DMS 273 (cell line): ENCODE measurements at regions not wholly inside any gene's neighbourhood (a gene's known extent, or its start where the extent isn't known, plus 50 kb on each side); places are given as distances from the start of the nearest gene placed in this dataset.

ENCODE experiments used
- DNase-seq: peaks from one replicate; lab custom pipeline; 2025; ENCODE audit not compliant: unreplicated experiment; lab: John Stamatoyannopoulos, UW

DNA sequence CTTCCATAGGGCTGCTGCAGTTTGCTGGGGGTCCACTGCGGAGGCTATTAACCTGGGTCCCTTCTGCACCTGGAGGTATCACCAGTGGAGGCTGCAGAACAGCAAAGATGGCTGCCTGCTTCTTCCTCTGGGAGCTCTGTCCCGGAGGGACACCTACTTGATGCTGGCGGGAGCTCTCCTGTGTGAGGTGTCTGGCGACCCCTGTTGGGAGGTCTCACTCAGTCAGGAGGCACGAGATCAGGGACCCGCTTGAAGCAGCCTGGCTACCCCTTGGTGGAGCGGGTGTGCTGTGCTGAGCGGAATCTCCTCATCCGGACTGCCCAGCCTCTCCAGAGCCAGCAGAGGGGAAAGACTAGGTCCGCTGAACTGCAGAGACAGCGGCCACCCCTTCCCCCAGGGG is 56.0 kb upstream of the CTXND1 start:
- peak; percentile 1 for DNase-seq

DNA sequence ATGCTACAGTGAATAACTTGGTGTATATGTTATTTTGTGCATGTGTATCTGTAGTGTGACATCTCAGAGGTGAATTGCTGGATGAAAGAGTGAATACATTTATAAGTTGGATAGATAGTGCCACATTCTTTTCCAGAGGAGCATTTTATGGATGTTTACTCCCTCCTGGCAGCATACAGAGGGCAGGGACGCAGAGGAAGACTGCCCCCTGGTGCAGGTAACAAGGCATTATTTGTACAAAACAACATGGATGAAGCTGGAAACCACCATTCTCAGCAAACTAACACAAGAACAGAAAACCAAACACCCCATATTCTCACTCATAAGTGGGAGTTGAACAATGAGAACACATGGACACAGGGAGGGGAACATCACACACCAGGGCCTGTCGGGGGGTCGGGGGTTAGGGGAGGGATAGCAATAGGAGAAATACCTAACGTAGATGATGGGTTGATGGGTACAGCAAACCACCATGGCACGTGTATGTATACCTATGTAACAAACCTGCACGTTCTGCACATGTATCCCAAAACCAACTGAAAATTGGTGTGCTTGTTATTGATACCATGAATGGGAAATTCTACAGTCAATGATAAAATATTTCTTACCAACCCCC is 57.9 kb upstream of the CTXND1 start:
- peak; percentile 40 for DNase-seq

DNA sequence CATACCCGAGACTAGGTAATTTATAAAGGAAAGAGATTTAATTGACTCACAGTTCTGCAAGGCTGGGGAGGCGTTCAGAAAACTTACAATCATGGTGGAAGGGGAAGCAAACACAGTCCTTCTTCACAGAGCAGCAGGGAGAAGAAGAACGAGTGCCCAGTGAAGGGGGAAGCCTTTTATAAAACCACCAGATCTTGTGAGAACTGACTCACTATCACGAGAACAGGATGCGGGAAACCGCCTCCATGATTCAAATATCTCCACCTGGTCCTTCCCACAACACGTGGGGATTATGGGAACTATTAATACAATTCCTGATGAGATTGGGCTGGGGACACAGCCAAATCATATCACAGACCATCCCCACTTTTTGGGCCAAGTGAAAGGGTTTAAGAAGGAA is 58.8 kb upstream of the CTXND1 start:
- DNase-seq, result no peak

DNA sequence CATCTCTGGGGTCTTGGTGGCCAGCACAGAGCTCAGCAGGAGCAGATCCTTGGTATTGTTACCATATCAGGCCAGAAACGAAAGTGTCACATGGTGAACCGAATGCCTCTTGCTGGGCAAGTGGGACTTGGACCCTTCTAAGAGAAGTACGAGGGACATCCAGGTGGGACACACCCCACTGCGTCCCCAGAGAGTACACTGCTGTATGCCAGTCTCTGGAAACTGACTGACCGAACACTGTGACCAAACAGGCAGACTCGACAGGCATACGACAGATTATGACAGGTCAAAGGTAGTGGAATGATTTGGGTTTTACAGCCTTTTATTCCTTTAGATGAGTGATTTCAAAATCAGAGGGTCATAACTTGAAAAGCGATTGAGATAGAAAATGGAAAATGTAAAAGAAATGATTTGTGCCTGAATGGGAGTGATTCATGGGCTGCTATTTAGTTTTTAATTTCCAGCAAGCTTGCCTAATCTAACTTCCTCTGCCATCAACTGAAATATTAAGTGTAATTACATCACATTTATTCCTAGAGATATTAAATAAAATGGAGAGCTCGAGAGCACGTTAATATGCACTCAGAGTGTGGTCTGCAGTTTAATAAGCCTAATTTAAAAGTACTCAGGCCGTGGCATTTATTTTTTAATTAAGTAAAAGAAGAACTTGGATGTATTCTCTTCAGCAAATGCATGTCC is 63.4 kb upstream of the CTXND1 start:
- no peak for DNase-seq

GRCh38 chr15:80317389-80318182 is 65.6 kb upstream of the CTXND1 start:
- DNase-seq, result no peak

- no peak for DNase-seq
Measured at GRCh38 chr15:80321853-80322252, 69.8 kb upstream of the CTXND1 start.

- peak; percentile 6 for DNase-seq
Measured at GRCh38 chr15:80323285-80323684, 71.3 kb upstream of the CTXND1 start.

DNA sequence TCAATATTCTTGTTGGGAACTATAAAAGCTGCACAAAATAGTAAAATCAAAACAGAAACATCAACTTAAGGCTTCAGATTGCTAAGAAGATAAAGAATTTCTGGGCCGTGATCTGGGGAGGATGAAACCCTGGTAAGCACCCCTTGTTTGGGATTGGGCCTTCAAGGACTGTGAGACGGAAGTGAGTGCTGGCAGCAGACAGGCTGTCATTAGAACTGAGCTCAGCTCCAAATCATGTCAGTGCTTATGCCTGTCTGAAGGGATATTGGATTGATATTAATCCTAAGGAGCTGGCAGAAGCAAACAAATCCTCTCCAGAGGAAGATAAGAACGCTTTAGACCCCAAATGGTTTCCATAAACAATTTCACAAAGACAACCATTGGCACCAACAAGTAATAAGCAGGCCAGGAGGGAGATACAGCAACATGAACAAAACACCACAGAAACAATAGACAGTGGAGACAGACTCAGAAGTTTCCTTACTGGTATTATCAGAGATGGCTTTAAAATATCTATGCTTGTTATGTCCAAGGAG is 72.6 kb upstream of the CTXND1 start:
- DNase-seq, result no peak

DNA sequence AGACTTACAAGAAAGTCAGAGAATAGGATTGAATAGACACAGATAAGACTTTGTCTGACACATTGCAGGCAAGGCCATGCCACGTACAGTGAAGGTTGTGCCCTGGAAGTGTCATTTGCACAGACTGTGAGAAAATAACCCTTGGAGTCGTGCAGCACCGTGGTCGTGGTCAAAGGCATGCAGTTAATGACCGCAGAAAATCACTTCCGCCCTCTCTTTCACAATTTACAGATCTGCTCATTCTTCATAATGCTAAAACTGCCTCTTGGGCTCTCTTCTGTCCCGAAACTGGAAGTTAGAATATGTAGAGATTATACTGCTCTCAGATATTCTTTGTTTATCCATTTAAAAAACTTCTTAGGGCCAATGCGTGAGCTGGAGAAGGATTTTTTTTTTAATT is 73.2 kb upstream of the CTXND1 start:
- no peak for DNase-seq

DNA sequence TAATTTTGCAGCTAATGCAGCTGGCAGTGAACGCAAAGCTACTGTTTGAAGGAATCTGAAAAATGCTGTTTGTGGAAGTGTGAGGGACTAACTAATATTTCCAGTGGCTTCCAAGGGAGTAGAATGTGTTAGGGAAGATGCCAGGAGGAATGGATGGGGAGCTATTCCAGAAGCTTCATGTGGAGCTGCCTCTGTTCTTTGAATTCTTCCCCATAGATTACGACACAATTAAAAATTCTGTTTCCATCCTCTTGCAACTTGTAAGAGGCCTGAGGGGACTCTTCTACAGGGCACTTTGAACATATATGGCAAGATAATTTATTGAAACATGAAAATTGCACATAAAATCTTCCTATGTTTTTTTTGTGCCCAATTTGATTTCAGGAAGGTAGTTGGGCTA is 74.3 kb upstream of the CTXND1 start:
- DNase-seq, result no peak

DNA sequence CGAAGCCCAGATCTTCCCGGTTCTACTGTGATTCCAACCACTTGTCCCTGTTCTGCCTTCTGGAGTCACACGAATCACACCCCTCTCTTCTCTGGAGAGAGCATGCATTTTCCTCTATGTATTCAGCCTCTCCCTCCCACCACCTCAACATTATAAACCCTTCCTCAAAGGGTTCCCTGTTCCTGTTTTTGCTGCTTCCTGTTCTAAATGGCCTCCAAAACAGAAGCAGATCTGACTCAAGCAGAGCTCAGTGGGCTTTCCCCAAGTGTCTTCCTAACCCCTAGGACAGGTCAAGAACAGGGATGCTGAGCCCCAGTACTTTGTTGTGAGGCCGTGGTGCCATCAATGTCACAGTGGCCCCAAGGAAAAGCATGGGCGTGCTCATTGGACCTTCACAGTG is 75.7 kb upstream of the ARNT2 start:
- DNase-seq, result no peak

- DNase-seq, result no peak
Measured at GRCh38 chr15:80331886-80332406, 72.2 kb upstream of the ARNT2 start.

- no peak for DNase-seq
Measured at GRCh38 chr15:80333261-80333660, 70.9 kb upstream of the ARNT2 start.

DNA sequence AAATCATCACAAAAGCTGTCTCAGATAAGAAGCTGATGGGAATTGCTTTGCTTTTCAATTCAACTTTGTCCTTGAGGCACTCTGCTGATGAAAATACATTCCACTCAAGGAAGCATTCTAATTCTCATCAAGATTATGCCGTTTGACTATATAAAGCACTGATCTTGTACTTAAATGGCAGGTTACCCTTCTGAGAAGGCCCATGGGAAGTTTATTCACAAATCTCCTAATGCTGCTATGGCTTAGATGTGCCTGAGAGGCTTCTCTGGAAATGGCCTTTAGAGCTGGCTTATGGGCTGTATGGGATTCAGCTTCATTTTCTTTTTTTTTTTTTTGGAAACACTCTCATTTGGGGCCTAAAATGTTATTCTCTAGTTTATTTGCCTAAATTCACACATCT is 69.7 kb upstream of the ARNT2 start:
- DNase-seq, result no peak

DNA sequence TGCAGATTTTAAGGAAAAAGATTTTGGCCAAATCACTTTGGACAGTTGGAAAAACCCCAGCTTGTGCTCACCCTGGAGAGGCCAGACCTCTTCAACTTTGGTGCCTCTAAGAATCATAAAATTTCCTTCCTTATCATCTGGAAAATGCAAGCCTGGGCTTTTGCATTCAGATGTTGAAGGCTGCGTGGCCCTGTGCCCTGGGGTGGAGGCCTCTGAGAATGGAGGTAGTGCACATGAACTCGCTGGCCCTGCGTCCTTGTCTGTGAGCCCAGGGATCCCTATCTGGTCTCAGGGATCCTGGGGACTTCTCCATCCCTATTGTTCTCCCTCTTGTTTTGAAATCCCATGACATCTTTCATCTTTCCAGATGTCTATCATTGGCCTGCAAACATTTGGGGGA is 64.6 kb upstream of the ARNT2 start:
- no peak for DNase-seq

- DNase-seq, result no peak
Measured at GRCh38 chr15:80342148-80342547, 62.0 kb upstream of the ARNT2 start.

- no peak for DNase-seq
Measured at GRCh38 chr15:80343554-80343992, 60.6 kb upstream of the ARNT2 start.

- no peak for DNase-seq
Measured at GRCh38 chr15:80350941-80351610, 53.1 kb upstream of the ARNT2 start.
